WTC11 (cell line): ENCODE measurements at regions not wholly inside any gene's neighbourhood (a gene's known extent, or its start where the extent isn't known, plus 50 kb on each side); places are given as distances from the start of the nearest gene placed in this dataset.

Source experiments
- ATAC-seq: fragments of 200-7000 bp; cut with Tn5 transposase; 2 replicates; pipeline ENCODE4 v1.10.0; 2021; ENCODE audit warnings: mild to moderate bottlenecking, moderate library complexity
- CTCF ChIA-PET: fragments of 300-600 bp; sonication (Branson Sonifier 250); formaldehyde crosslinking; loops from one replicate; lab custom pipeline; 2021; ENCODE audit warnings: antibody characterized with exemption; lab: Charles Lee
- POLR2A ChIA-PET: fragments of 350-600 bp; sonication (Branson Sonifier 250); formaldehyde crosslinking; loops from one replicate; lab custom pipeline; 2021; ENCODE audit warnings: antibody characterized with exemption; lab: Charles Lee
- DNase-seq: peaks from one replicate; pipeline ENCODE4 v3.0.0; 2021; ENCODE audit warnings: low spot score
- H3K27ac Mint-ChIP-seq: 2 replicates; pipeline ENCODE4 v1.8.0; 2021; ENCODE audit warnings: mixed read lengths
- H3K27me3 Mint-ChIP-seq: 2 replicates; pipeline ENCODE4 v1.8.0; 2021; ENCODE audit warnings: low read depth, mild to moderate bottlenecking, moderate library complexity, mixed read lengths
- H3K36me3 Mint-ChIP-seq: 2 replicates; pipeline ENCODE4 v1.8.0; 2021; ENCODE audit warnings: mixed read lengths
- H3K4me1 Mint-ChIP-seq: 2 replicates; pipeline ENCODE4 v1.8.0; 2022; ENCODE audit warnings: mixed read lengths
- H3K4me3 Mint-ChIP-seq: 2 replicates; pipeline ENCODE4 v1.8.0; 2021; ENCODE audit warnings: mild to moderate bottlenecking, moderate library complexity, mixed read lengths
- H3K9me3 Mint-ChIP-seq: 2 replicates; pipeline ENCODE4 v1.8.0; 2021; ENCODE audit warnings: mixed read lengths
- AFF4 ChIP-seq: sonication (generic); formaldehyde crosslinking; IDR thresholded peaks from 2 replicates; pipeline ENCODE4 v1.8.1; 2023; ENCODE audit warnings: mild to moderate bottlenecking, missing genetic modification reagents, borderline replicate concordance
- CREB1 ChIP-seq: sonication (generic); formaldehyde crosslinking; IDR thresholded peaks from 2 replicates; pipeline ENCODE4 v1.8.0; 2023; ENCODE audit warnings: mild to moderate bottlenecking, missing genetic modification reagents
- ELF4 ChIP-seq: sonication (generic); formaldehyde crosslinking; IDR thresholded peaks from 2 replicates; pipeline ENCODE4 v1.8.1; 2022; ENCODE audit warnings: low read depth, mild to moderate bottlenecking, moderate library complexity, missing genetic modification reagents
- ESRRA ChIP-seq: sonication (generic); formaldehyde crosslinking; IDR thresholded peaks from 2 replicates; pipeline ENCODE4 v1.8.1; 2022; ENCODE audit warnings: mild to moderate bottlenecking, missing genetic modification reagents, borderline replicate concordance
- FOXP1 ChIP-seq: sonication (generic); formaldehyde crosslinking; IDR thresholded peaks from 2 replicates; pipeline ENCODE4 v1.8.0; 2022; ENCODE audit warnings: missing genetic modification reagents, mild to moderate bottlenecking, moderate library complexity, borderline replicate concordance
- JAZF1 ChIP-seq: fragments of 250-450 bp; sonication (Bioruptor Pico); IDR thresholded peaks from 2 replicates; pipeline ENCODE4 v1.9.0; 2021; ENCODE audit warnings: moderate library complexity, mild to moderate bottlenecking, inconsistent platforms
- MLX ChIP-seq: sonication (generic); formaldehyde crosslinking; IDR thresholded peaks from 2 replicates; pipeline ENCODE4 v1.8.1; 2023; ENCODE audit warnings: mild to moderate bottlenecking, missing genetic modification reagents, moderate library complexity
- NR1H2 ChIP-seq: sonication (generic); formaldehyde crosslinking; IDR thresholded peaks from 2 replicates; pipeline ENCODE4 v1.9.0; 2021; ENCODE audit warnings: mild to moderate bottlenecking, moderate library complexity, missing genetic modification reagents
- RELA ChIP-seq: sonication (generic); formaldehyde crosslinking; IDR thresholded peaks from 2 replicates; pipeline ENCODE4 v1.8.1; 2022; ENCODE audit warnings: missing genetic modification reagents, mild to moderate bottlenecking, borderline replicate concordance
- ZBTB21 ChIP-seq: sonication (generic); formaldehyde crosslinking; IDR thresholded peaks from 2 replicates; pipeline ENCODE4 v1.8.1; 2023; ENCODE audit warnings: mild to moderate bottlenecking, missing genetic modification reagents, borderline replicate concordance
- ZNF219 ChIP-seq: sonication (generic); formaldehyde crosslinking; IDR thresholded peaks from 2 replicates; pipeline ENCODE4 v1.8.0; 2023; ENCODE audit warnings: missing genetic modification reagents, mild to moderate bottlenecking, borderline replicate concordance
- ZNF232 ChIP-seq: sonication (generic); formaldehyde crosslinking; IDR thresholded peaks from 2 replicates; pipeline ENCODE4 v1.8.0; 2022; ENCODE audit warnings: mild to moderate bottlenecking, missing genetic modification reagents
- ZNF416 ChIP-seq: fragments of 250-450 bp; sonication (Bioruptor Pico); IDR thresholded peaks from 2 replicates; pipeline ENCODE4 v1.9.0; 2021; ENCODE audit warnings: mild to moderate bottlenecking, inconsistent platforms
- TF ChIP-seq, protein P1 (sequence below): sonication (generic); formaldehyde crosslinking; conservative IDR thresholded peaks from 2 replicates; pipeline ENCODE4 v1.8.1; 2023; ENCODE audit warnings: mild to moderate bottlenecking, low read depth, missing genetic modification reagents, moderate library complexity
- TF ChIP-seq, protein P2 (sequence below): fragments of 250-450 bp; sonication (Bioruptor Pico); IDR thresholded peaks from 2 replicates; pipeline ENCODE4 v1.8.0; 2021; ENCODE audit warnings: mild to moderate bottlenecking
- TF ChIP-seq, protein P3 (sequence below): sonication (generic); formaldehyde crosslinking; IDR thresholded peaks from 2 replicates; pipeline ENCODE4 v1.8.1; 2023; ENCODE audit warnings: mild to moderate bottlenecking, missing genetic modification reagents, moderate library complexity
- TF ChIP-seq, protein P4 (sequence below): sonication (generic); formaldehyde crosslinking; IDR thresholded peaks from 2 replicates; pipeline ENCODE4 v1.8.0; 2022; ENCODE audit warnings: mild to moderate bottlenecking, missing genetic modification reagents

DNA sequence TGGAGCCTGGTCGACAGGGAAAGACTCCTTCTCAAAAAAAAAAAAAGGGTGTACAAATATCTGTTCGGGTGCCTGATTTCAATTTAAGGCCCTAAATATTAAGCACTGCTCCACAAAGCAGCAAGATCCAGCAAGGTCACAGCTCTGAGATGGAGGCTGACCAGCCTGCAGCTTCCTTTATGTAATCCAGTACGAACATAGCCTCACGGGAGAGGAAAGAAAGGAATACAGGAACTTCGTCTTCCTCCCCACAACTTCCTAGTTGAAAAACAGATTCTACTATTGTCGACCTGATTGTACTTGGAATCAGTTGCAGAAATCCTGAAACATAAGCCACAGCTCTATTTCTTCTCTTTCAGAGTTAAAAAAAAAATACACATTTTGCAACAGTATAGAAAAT, 53.5 kb upstream of the TBC1D9 start:
- ATAC-seq = no peak
- Mint-ChIP-seq H3K4me1 (peaks cover 6% of the 10 kb centered on the region), H3K9me3 (peaks cover 3% of the 10 kb centered on the region; the same call in 1 of the 2 replicates)

DNA sequence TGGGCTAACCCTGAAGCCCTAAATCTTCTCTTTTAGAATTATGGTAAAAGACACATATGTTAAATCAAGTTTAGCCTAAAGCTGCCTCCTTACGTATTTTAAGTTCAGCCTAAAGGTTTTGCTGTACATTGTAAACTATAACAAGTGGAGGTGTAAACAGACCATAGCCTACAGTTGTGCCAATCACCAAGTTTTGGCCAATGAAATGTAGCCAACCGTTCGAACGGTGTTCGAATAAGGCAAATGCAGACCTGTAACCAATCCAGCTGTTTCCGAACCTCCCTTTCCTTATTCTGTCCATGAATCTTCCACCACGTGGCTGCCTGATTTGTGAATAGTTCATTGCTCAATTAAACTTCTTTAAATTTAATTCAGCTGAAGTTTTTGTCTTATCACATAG, 52.1 kb upstream of the TBC1D9 start:
- DNase-seq (no peak), ATAC-seq (no peak)
- ChIA-PET CTCF (no interaction called here), POLR2A (interaction anchor here (1.0 kb wide), 1 partner anchor 154 kb away, joined by 7 read pairs; no protein-coding TSS in a partner anchor)
- Mint-ChIP-seq H3K9me3 (peaks cover 3% of the 10 kb centered on the region; the same call in 1 of the 2 replicates), H3K27ac (no peak overlapping the region), H3K4me1 (peaks cover 6% of the 10 kb centered on the region), H3K4me3 (no peak overlapping the region), H3K36me3 (no peaks in the 10 kb centered on the region), H3K27me3 (no peaks in the 10 kb centered on the region; the same call in 1 of the 2 replicates)
- no peak for TF ChIP-seq ZBTB21 (CRISPR knock-in tag)
- TF ChIP-seq, protein P1, sequence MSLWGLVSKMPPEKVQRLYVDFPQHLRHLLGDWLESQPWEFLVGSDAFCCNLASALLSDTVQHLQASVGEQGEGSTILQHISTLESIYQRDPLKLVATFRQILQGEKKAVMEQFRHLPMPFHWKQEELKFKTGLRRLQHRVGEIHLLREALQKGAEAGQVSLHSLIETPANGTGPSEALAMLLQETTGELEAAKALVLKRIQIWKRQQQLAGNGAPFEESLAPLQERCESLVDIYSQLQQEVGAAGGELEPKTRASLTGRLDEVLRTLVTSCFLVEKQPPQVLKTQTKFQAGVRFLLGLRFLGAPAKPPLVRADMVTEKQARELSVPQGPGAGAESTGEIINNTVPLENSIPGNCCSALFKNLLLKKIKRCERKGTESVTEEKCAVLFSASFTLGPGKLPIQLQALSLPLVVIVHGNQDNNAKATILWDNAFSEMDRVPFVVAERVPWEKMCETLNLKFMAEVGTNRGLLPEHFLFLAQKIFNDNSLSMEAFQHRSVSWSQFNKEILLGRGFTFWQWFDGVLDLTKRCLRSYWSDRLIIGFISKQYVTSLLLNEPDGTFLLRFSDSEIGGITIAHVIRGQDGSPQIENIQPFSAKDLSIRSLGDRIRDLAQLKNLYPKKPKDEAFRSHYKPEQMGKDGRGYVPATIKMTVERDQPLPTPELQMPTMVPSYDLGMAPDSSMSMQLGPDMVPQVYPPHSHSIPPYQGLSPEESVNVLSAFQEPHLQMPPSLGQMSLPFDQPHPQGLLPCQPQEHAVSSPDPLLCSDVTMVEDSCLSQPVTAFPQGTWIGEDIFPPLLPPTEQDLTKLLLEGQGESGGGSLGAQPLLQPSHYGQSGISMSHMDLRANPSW (CRISPR knock-in tag) = no peak
- no peak for TF ChIP-seq NR1H2 (CRISPR knock-in tag)
- TF ChIP-seq, protein P2, sequence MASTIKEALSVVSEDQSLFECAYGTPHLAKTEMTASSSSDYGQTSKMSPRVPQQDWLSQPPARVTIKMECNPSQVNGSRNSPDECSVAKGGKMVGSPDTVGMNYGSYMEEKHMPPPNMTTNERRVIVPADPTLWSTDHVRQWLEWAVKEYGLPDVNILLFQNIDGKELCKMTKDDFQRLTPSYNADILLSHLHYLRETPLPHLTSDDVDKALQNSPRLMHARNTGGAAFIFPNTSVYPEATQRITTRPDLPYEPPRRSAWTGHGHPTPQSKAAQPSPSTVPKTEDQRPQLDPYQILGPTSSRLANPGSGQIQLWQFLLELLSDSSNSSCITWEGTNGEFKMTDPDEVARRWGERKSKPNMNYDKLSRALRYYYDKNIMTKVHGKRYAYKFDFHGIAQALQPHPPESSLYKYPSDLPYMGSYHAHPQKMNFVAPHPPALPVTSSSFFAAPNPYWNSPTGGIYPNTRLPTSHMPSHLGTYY (CRISPR knock-in tag) = no peak
- TF ChIP-seq MLX = no peak
- no peak for TF ChIP-seq ELF4 (CRISPR knock-in tag)
- no peak for TF ChIP-seq ZNF219 (CRISPR knock-in tag)
- TF ChIP-seq ESRRA (CRISPR knock-in tag) = no peak
- TF ChIP-seq, protein P3, sequence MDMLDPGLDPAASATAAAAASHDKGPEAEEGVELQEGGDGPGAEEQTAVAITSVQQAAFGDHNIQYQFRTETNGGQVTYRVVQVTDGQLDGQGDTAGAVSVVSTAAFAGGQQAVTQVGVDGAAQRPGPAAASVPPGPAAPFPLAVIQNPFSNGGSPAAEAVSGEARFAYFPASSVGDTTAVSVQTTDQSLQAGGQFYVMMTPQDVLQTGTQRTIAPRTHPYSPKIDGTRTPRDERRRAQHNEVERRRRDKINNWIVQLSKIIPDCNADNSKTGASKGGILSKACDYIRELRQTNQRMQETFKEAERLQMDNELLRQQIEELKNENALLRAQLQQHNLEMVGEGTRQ (CRISPR knock-in tag) = no peak

More for the DNA sequence above, 53.5 kb upstream of the TBC1D9 start:
- ChIA-PET POLR2A (no interaction called here), CTCF (interaction anchor here (0.7 to 1.0 kb wide), 2 partner anchors 53 to 200 kb away, joined by 3 to 4 read pairs; no protein-coding TSS in a partner anchor)
- H3K36me3 Mint-ChIP-seq = no peaks in the 10 kb centered on the region
- TF ChIP-seq FOXP1 (CRISPR knock-in tag) (no peak), ZNF416 (CRISPR knock-in tag) (no peak), NR1H2 (CRISPR knock-in tag) (no peak), ZNF232 (CRISPR knock-in tag) (no peak), AFF4 (CRISPR knock-in tag) (no peak), RELA (CRISPR knock-in tag) (no peak), CREB1 (CRISPR knock-in tag) (no peak), JAZF1 (CRISPR knock-in tag) (no peak)
- TF ChIP-seq, protein P4, sequence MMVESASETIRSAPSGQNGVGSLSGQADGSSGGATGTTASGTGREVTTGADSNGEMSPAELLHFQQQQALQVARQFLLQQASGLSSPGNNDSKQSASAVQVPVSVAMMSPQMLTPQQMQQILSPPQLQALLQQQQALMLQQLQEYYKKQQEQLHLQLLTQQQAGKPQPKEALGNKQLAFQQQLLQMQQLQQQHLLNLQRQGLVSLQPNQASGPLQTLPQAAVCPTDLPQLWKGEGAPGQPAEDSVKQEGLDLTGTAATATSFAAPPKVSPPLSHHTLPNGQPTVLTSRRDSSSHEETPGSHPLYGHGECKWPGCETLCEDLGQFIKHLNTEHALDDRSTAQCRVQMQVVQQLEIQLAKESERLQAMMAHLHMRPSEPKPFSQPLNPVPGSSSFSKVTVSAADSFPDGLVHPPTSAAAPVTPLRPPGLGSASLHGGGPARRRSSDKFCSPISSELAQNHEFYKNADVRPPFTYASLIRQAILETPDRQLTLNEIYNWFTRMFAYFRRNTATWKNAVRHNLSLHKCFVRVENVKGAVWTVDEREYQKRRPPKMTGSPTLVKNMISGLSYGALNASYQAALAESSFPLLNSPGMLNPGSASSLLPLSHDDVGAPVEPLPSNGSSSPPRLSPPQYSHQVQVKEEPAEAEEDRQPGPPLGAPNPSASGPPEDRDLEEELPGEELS (CRISPR knock-in tag) = no peak
- no peak overlapping the region for H3K27ac Mint-ChIP-seq
- H3K27me3 Mint-ChIP-seq = no peaks in the 10 kb centered on the region; the same call in 1 of the 2 replicates
- no peak for DNase-seq
- no peak overlapping the region for H3K4me3 Mint-ChIP-seq
